Endothelial cell (in vitro differentiated cells): ENCODE measurements at regions not wholly inside any gene's neighbourhood (a gene's known extent, or its start where the extent isn't known, plus 50 kb on each side); places are given as distances from the start of the nearest gene placed in this dataset.

Source experiments
- DNase-seq: peaks from one replicate; pipeline ENCODE4 v3.0.0; 2021; ENCODE audit warnings: low spot score
- H3K27ac Mint-ChIP-seq: one replicate; pipeline ENCODE4 v1.8.0; 2021; ENCODE audit warnings: mixed read lengths, inconsistent platforms; ENCODE audit not compliant: unreplicated experiment
- H3K27me3 Mint-ChIP-seq: one replicate; pipeline ENCODE4 v1.8.0; 2021; ENCODE audit warnings: mild to moderate bottlenecking, moderate library complexity, mixed read lengths, inconsistent platforms; ENCODE audit not compliant: unreplicated experiment
- H3K36me3 Mint-ChIP-seq: one replicate; pipeline ENCODE4 v1.8.0; 2021; ENCODE audit warnings: mild to moderate bottlenecking, low read depth, mixed read lengths, inconsistent platforms; ENCODE audit not compliant: unreplicated experiment
- H3K4me1 Mint-ChIP-seq: one replicate; pipeline ENCODE4 v1.8.0; 2021; ENCODE audit warnings: mild to moderate bottlenecking, mixed read lengths, inconsistent platforms; ENCODE audit not compliant: unreplicated experiment
- H3K4me3 Mint-ChIP-seq: one replicate; pipeline ENCODE4 v1.8.0; 2021; ENCODE audit warnings: mild to moderate bottlenecking, mixed read lengths, inconsistent platforms; ENCODE audit not compliant: unreplicated experiment
- H3K9me3 Mint-ChIP-seq: one replicate; pipeline ENCODE4 v1.8.0; 2021; ENCODE audit warnings: mixed read lengths, inconsistent platforms; ENCODE audit not compliant: unreplicated experiment
- TF ChIP-seq, protein P1 (sequence below): fragments of 200-600 bp; sonication (generic); IDR thresholded peaks from one replicate; pipeline ENCODE4 v1.5.0; 2021; ENCODE audit warnings: antibody characterized with exemption; ENCODE audit not compliant: unreplicated experiment

GRCh38 chr18:77470569-77471413, 221.1 kb downstream of the GALR1 start:
- H3K4me1 Mint-ChIP-seq: peaks cover 6% of the 10 kb centered on the region
- peaks cover 3% of the 10 kb centered on the region for H3K27me3 Mint-ChIP-seq
- no peaks in the 10 kb centered on the region for H3K36me3 Mint-ChIP-seq
- TF ChIP-seq, protein P1, sequence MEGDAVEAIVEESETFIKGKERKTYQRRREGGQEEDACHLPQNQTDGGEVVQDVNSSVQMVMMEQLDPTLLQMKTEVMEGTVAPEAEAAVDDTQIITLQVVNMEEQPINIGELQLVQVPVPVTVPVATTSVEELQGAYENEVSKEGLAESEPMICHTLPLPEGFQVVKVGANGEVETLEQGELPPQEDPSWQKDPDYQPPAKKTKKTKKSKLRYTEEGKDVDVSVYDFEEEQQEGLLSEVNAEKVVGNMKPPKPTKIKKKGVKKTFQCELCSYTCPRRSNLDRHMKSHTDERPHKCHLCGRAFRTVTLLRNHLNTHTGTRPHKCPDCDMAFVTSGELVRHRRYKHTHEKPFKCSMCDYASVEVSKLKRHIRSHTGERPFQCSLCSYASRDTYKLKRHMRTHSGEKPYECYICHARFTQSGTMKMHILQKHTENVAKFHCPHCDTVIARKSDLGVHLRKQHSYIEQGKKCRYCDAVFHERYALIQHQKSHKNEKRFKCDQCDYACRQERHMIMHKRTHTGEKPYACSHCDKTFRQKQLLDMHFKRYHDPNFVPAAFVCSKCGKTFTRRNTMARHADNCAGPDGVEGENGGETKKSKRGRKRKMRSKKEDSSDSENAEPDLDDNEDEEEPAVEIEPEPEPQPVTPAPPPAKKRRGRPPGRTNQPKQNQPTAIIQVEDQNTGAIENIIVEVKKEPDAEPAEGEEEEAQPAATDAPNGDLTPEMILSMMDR: no peak
- no peak for DNase-seq
- no peak overlapping the region for H3K27ac Mint-ChIP-seq
- H3K4me3 Mint-ChIP-seq: no peak overlapping the region
- H3K9me3 Mint-ChIP-seq: no peaks in the 10 kb centered on the region

DNA sequence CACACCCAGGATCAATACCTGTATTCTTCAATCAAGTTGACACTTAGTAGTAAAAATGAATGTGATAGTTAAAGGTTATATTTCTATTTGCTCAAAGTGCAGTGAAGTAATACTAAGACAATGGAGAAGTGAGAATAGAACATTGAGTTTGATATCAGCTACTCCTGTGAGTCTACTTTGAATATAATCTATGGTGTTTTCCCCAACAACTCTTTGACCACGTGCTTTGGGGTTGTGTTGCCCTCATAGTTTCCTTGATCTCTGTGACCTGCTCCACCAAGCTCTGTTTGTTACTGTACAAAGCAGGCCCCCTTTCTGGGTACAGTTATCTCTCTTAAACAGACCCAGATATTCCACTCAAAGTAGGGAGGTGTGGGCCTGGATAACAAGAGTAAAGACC, 222.9 kb downstream of the GALR1 start:
- Mint-ChIP-seq H3K4me3 (no peak overlapping the region), H3K4me1 (peaks cover 6% of the 10 kb centered on the region), H3K9me3 (no peaks in the 10 kb centered on the region), H3K27ac (no peak overlapping the region), H3K36me3 (no peaks in the 10 kb centered on the region), H3K27me3 (peaks cover 3% of the 10 kb centered on the region)
- DNase-seq: no peak
- TF ChIP-seq, protein P1: no peak

DNA sequence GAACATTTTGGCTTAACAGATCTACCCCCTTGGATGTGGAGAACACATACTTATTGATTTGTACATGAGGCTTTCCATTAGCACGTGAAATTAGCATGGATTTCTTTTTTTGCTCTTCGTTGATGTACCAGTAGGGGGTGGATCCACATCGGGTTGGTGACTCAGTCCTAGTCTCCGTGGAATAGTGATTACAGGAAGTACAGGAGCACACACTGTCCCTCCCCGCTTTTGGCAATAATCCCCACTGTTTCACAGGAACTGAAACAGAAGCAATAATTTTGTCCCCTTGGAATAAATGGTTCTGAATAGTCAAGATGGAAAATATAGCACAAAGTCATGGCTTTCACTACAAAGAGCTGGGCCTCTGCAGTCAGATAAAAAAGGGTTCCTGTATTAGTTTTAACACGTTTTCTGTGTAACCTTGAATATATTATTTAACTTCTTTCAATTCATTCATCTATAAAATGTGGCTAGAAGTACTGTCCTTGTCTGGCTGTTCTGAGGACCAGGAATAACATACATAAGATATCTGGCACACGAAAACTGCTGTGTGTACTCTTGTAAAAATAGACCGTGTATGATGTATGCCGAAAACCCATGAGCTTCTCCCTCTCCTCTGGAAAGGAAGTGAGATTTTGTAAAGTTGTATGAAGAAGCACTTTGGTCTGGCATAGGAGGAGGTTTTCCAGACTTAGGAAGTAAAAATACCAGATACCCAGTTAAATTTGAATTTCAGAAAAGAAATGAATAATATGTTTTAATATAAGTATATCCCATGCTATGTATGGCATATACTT, 229.2 kb downstream of the GALR1 start:
- Mint-ChIP-seq H3K27me3 (peaks cover 3% of the 10 kb centered on the region), H3K36me3 (no peaks in the 10 kb centered on the region)

GRCh38 chr18:77481541-77481940, 231.9 kb downstream of the GALR1 start:
- H3K9me3 Mint-ChIP-seq: no peaks in the 10 kb centered on the region
- no peaks in the 10 kb centered on the region for H3K4me1 Mint-ChIP-seq
- H3K4me3 Mint-ChIP-seq: no peak overlapping the region
- DNase-seq: no peak
- H3K27ac Mint-ChIP-seq: no peak overlapping the region
- TF ChIP-seq, protein P1: no peak
- no peaks in the 10 kb centered on the region for H3K27me3 Mint-ChIP-seq
- H3K36me3 Mint-ChIP-seq: no peaks in the 10 kb centered on the region

More for the DNA sequence above, 229.2 kb downstream of the GALR1 start:
- TF ChIP-seq, protein P1: no peak
- Mint-ChIP-seq H3K4me3 (no peak overlapping the region), H3K27ac (no peak overlapping the region), H3K4me1 (no peaks in the 10 kb centered on the region), H3K9me3 (no peaks in the 10 kb centered on the region)
- no peak for DNase-seq
